Tibial nerve (tissue), 3 donors: ENCODE measurements at regions not wholly inside any gene's neighbourhood (a gene's known extent, or its start where the extent isn't known, plus 50 kb on each side); places are given as distances from the start of the nearest gene placed in this dataset.

Experiments used
- CTCF ChIP-seq, 5 experiments: fragments of 200-600 bp in 3 of 5; fragments of 450-650 bp in 2 of 5; sonication (generic) in 3 of 5; IDR thresholded peaks; one replicate each; pipeline ENCODE4 v1.5.1; 2016 to 2019; ENCODE audit warnings: antibody characterized with exemption in 5 of 5, mild to moderate bottlenecking in 3 of 5, moderate library complexity in 2 of 5
- POLR2A ChIP-seq, 2 donors: fragments of 450-650 bp; IDR thresholded peaks; one replicate each; pipeline ENCODE4 v1.6.1; 2017; ENCODE audit warnings: antibody characterized with exemption in 2 of 2, mild to moderate bottlenecking in 2 of 2, moderate library complexity in 2 of 2

- TF ChIP-seq CTCF (IDR thresholded peaks at IDR 0.05) (no peak), POLR2A (IDR thresholded peaks at IDR 0.05) (no peak)
Observed at GRCh38 chr1:163703794-163704193, 382.0 kb downstream of the NUF2 start.
